HEK293 (cell line): ENCODE measurements at regions not wholly inside any gene's neighbourhood (a gene's known extent, or its start where the extent isn't known, plus 50 kb on each side); places are given as distances from the start of the nearest gene placed in this dataset.
A peak's percentile ranks its signal among the peaks of the same experiment; 100 is the strongest.

Source experiments
- CTCF ChIA-PET: fragments of 350-600 bp; formaldehyde crosslinking; extraction: SDS; loops from one replicate; lab custom pipeline; 2021; ENCODE audit warnings: antibody characterized with exemption; lab: Yijun Ruan, JAX
- POLR2A ChIA-PET: fragments of 300-600 bp; formaldehyde crosslinking; extraction: SDS; loops from one replicate; lab custom pipeline; 2020; ENCODE audit warnings: antibody characterized with exemption, inconsistent platforms; lab: Yijun Ruan, JAX
- H3K27ac ChIP-seq: fragments of 200-500 bp; sonication (Bioruptor generic); 2 replicates; pipeline ENCODE4 v1.5.1; 2014; ENCODE audit warnings: low read depth, low read length, control low read depth, inconsistent platforms; ENCODE audit errors: extremely low read depth
- H3K36me3 ChIP-seq, 2 experiments: fragments of 200-500 bp in 1 of 2; sonication (Bioruptor generic) in 1 of 2; 1 replicate in 1 of 2; 2 replicates in 1 of 2; pipeline ENCODE4 v1.5.1; 2014 to 2017; ENCODE audit warnings: inconsistent platforms in 2 of 2, low read length in 2 of 2; ENCODE audit not compliant: control insufficient read depth in 2 of 2, insufficient read depth in 1 of 2
- H3K4me1 ChIP-seq: fragments of 200-500 bp; sonication (Bioruptor generic); 2 replicates; pipeline ENCODE4 v1.5.1; 2014; ENCODE audit warnings: mild to moderate bottlenecking, low read length, inconsistent platforms; ENCODE audit not compliant: control insufficient read depth, insufficient read depth
- H3K4me3 ChIP-seq: 2 replicates; pipeline ENCODE4 v1.5.1; 2011; ENCODE audit warnings: low read depth, mild to moderate bottlenecking, control low read depth, low read length, moderate library complexity
- H3K9me3 ChIP-seq: fragments of 200-500 bp; sonication (Bioruptor generic); 2 replicates; pipeline ENCODE4 v1.5.1; 2014; ENCODE audit warnings: low read depth, low read length, inconsistent platforms; ENCODE audit not compliant: control insufficient read depth, insufficient read depth
- BCL11B ChIP-seq: fragments of 450-650 bp; formaldehyde crosslinking; IDR thresholded peaks from 2 replicates; pipeline ENCODE4 v1.5.1; 2016; ENCODE audit warnings: low read depth, missing biosample characterization, missing genetic modification characterization
- GFI1B ChIP-seq: fragments of 450-650 bp; formaldehyde crosslinking; IDR thresholded peaks from 2 replicates; pipeline ENCODE4 v1.5.1; 2016; ENCODE audit warnings: missing biosample characterization, missing genetic modification characterization
- OVOL3 ChIP-seq: fragments of 450-650 bp; formaldehyde crosslinking; IDR thresholded peaks from 2 replicates; pipeline ENCODE4 v1.5.1; 2016; ENCODE audit warnings: missing biosample characterization, missing genetic modification characterization
- TRIM28 ChIP-seq: IDR thresholded peaks from 2 replicates; pipeline ENCODE4 v1.6.1; 2011; ENCODE audit warnings: low read length, control low read depth, borderline replicate concordance
- ZFHX2 ChIP-seq: fragments of 450-650 bp; formaldehyde crosslinking; conservative IDR thresholded peaks from 2 replicates; pipeline ENCODE4 v1.5.1; 2016; ENCODE audit warnings: missing biosample characterization, missing genetic modification characterization
- ZNF146 ChIP-seq: fragments of 450-650 bp; formaldehyde crosslinking; IDR thresholded peaks from 2 replicates; pipeline ENCODE4 v1.5.1; 2016; ENCODE audit warnings: missing biosample characterization, missing genetic modification characterization
- ZNF169 ChIP-seq: fragments of 450-650 bp; formaldehyde crosslinking; IDR thresholded peaks from 2 replicates; pipeline ENCODE4 v1.5.1; 2016; ENCODE audit warnings: missing biosample characterization, missing genetic modification characterization
- ZNF184 ChIP-seq: fragments of 450-650 bp; IDR thresholded peaks from 2 replicates; pipeline ENCODE4 v1.5.1; 2018; ENCODE audit warnings: missing biosample characterization, mild to moderate bottlenecking, missing genetic modification characterization
- ZNF335 ChIP-seq: fragments of 450-650 bp; formaldehyde crosslinking; conservative IDR thresholded peaks from 2 replicates; pipeline ENCODE4 v1.5.1; 2016; ENCODE audit warnings: missing biosample characterization, missing genetic modification characterization
- ZNF350 ChIP-seq: fragments of 450-650 bp; formaldehyde crosslinking; IDR thresholded peaks from 2 replicates; pipeline ENCODE4 v1.5.0; 2017; ENCODE audit warnings: missing biosample characterization, mild to moderate bottlenecking, missing genetic modification characterization
- ZNF513 ChIP-seq: fragments of 450-650 bp; IDR thresholded peaks from 2 replicates; pipeline ENCODE4 v1.5.1; 2018; ENCODE audit warnings: missing biosample characterization, missing genetic modification characterization
- ZNF514 ChIP-seq: fragments of 450-650 bp; formaldehyde crosslinking; IDR thresholded peaks from 2 replicates; pipeline ENCODE4 v1.5.1; 2016; ENCODE audit warnings: missing biosample characterization, missing genetic modification characterization
- ZNF561 ChIP-seq: fragments of 450-650 bp; IDR thresholded peaks from 2 replicates; pipeline ENCODE4 v1.5.1; 2018; ENCODE audit warnings: missing biosample characterization, missing genetic modification characterization, borderline replicate concordance
- ZNF580 ChIP-seq: fragments of 450-650 bp; formaldehyde crosslinking; IDR thresholded peaks from 2 replicates; pipeline ENCODE4 v1.5.1; 2016; ENCODE audit warnings: missing biosample characterization, missing genetic modification characterization
- ZNF610 ChIP-seq: fragments of 450-650 bp; formaldehyde crosslinking; IDR thresholded peaks from 2 replicates; pipeline ENCODE4 v1.5.1; 2016; ENCODE audit warnings: missing biosample characterization, missing genetic modification characterization, borderline replicate concordance
- ZNF654 ChIP-seq: fragments of 450-650 bp; formaldehyde crosslinking; IDR thresholded peaks from 2 replicates; pipeline ENCODE4 v1.5.1; 2016; ENCODE audit warnings: low read depth, missing biosample characterization, missing genetic modification characterization
- ZNF658 ChIP-seq: fragments of 450-650 bp; formaldehyde crosslinking; IDR thresholded peaks from 2 replicates; pipeline ENCODE4; 2016; ENCODE audit warnings: missing biosample characterization, missing genetic modification characterization
- ZNF776 ChIP-seq: fragments of 450-650 bp; formaldehyde crosslinking; IDR thresholded peaks from 2 replicates; pipeline ENCODE4 v1.5.0; 2017; ENCODE audit warnings: missing biosample characterization, missing genetic modification characterization, borderline replicate concordance
- TF ChIP-seq, protein P1 (sequence below): fragments of 450-650 bp; formaldehyde crosslinking; IDR thresholded peaks from 2 replicates; pipeline ENCODE4 v1.5.1; 2017; ENCODE audit warnings: missing biosample characterization, mild to moderate bottlenecking, missing genetic modification characterization, moderate library complexity

DNA sequence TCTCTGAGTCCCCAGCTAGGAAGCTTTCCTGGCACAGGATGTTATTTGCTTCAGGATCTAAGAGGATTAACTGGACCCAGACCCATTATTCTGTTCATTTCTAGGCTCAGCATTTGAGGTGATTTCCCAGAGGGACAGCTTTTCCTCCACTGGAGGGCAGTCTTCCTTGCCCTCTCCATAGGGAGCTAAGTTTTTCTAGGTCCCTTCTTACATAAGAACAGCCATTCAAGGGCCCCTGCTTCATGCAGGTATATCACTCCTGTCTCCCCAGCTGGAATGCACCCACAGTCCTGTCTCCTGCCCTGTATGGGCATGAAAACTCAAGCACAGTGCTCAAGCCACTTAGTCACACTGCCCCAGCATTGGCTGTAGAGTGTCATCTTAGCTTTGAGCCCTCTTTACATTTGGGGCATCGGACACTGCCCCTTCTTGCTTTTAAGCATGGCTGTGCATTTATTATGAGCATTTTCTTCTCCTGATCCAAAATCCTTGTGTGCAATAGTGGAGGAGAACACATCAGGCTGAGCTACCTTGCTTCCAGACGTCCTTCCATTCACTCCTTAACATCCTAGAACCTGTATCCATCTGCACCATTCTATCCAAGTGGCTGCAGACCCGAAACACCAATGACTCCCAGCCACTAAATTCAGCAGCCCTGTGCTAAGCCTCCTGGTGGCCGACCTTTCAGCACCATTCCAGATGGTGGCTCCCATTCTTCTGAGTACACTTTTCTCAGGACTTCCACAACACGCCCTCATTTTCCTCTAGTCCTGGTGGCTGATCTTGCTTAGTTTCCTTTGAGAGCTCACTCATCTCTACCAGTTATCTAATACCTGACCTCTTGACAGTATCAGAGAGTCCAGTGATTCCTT is 80.0 kb downstream of the COPS8 start (continued):
- no peak for TF ChIP-seq ZNF513
- TF ChIP-seq ZNF350 = no peak
- TF ChIP-seq TRIM28 = no peak
- no peak for TF ChIP-seq ZNF580 (tag by site-specific recombination)
- TF ChIP-seq ZNF514 (tag by site-specific recombination) = no peak

- Histone ChIP-seq H3K4me1 (no peaks in the 10 kb centered on the region), H3K9me3 (no peaks in the 10 kb centered on the region), H3K27ac (no peak overlapping the region)
- CTCF ChIA-PET = interaction anchor here (2.4 kb wide), 1 partner anchor 242 kb away, joined by 36 read pairs; no protein-coding TSS in a partner anchor
- TF ChIP-seq, protein P1, sequence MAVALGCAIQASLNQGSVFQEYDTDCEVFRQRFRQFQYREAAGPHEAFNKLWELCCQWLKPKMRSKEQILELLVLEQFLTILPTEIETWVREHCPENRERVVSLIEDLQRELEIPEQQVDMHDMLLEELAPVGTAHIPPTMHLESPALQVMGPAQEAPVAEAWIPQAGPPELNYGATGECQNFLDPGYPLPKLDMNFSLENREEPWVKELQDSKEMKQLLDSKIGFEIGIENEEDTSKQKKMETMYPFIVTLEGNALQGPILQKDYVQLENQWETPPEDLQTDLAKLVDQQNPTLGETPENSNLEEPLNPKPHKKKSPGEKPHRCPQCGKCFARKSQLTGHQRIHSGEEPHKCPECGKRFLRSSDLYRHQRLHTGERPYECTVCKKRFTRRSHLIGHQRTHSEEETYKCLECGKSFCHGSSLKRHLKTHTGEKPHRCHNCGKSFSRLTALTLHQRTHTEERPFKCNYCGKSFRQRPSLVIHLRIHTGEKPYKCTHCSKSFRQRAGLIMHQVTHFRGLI (tag by site-specific recombination) = no peak
- no peak for TF ChIP-seq ZNF184 (tag by site-specific recombination)
- no peak for TF ChIP-seq GFI1B
- TF ChIP-seq, all 188 proteins: peak for 0
- POLR2A ChIA-PET = no interaction called here
- Histone ChIP-seq H3K36me3 (no peaks in the 10 kb centered on the region), H3K4me3 (no peak overlapping the region)
Measured at GRCh38 chr2:237167038-237167437, 81.3 kb downstream of the COPS8 start.

DNA sequence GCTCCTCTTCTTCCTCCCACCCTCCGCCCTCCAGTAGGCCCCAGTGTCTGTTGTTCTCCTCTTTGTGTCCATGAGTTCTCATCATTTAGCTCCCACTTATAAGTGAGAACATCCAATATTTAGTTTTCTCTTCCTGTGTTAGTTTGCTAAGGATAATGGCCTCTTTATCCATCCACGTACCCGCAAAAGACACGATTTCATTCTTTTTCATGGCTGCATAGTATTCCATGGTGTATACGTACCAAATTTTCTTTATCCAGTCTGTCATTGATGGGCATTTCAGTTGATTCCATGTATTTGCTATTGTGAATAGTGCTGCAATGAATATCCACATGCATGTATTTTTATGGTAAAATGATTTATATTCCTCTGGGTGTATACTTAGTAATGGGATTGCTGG is 82.2 kb downstream of the COPS8 start:
- TF ChIP-seq ZNF776 (tag by site-specific recombination) (no peak), ZNF146 (tag by site-specific recombination) (peak; percentile 58)
- TF ChIP-seq, all 188 proteins: peak for 1
- CTCF ChIA-PET = interaction anchor here (0.6 to 1.3 kb wide), 5 partner anchors 10 to 404 kb away, joined by 3 to 4 read pairs (median 3); no protein-coding TSS in a partner anchor
- no peaks in the 10 kb centered on the region for H3K36me3 ChIP-seq
- POLR2A ChIA-PET = no interaction called here
- H3K27ac ChIP-seq = no peak overlapping the region
- no peaks in the 10 kb centered on the region for H3K4me1 ChIP-seq
- H3K4me3 ChIP-seq = no peak overlapping the region
- H3K9me3 ChIP-seq = no peaks in the 10 kb centered on the region

GRCh38 chr2:237170020-237170419 is 84.3 kb downstream of the COPS8 start:
- no peaks in the 10 kb centered on the region for H3K36me3 ChIP-seq
- TF ChIP-seq ZFHX2 (tag by site-specific recombination) (no peak), ZNF610 (tag by site-specific recombination) (no peak), ZNF335 (tag by site-specific recombination) (no peak), OVOL3 (tag by site-specific recombination) (no peak), ZNF654 (tag by site-specific recombination) (no peak), ZNF169 (tag by site-specific recombination) (no peak), BCL11B (tag by site-specific recombination) (no peak), ZNF776 (tag by site-specific recombination) (no peak), ZNF658 (tag by site-specific recombination) (no peak), ZNF561 (tag by site-specific recombination) (no peak)
- H3K4me3 ChIP-seq = no peak overlapping the region
- H3K4me1 ChIP-seq = no peaks in the 10 kb centered on the region
- no peaks in the 10 kb centered on the region for H3K9me3 ChIP-seq
- ChIA-PET CTCF (interaction anchor here (1.6 kb wide), 1 partner anchor 402 kb away, joined by 6 read pairs; no protein-coding TSS in a partner anchor), POLR2A (no interaction called here)
- H3K27ac ChIP-seq = no peak overlapping the region
